ENCODE measurements at regions not wholly inside any gene's neighbourhood (a gene's known extent, or its start where the extent isn't known, plus 50 kb on each side); places are given as distances from the start of the nearest gene placed in this dataset.

DNA sequence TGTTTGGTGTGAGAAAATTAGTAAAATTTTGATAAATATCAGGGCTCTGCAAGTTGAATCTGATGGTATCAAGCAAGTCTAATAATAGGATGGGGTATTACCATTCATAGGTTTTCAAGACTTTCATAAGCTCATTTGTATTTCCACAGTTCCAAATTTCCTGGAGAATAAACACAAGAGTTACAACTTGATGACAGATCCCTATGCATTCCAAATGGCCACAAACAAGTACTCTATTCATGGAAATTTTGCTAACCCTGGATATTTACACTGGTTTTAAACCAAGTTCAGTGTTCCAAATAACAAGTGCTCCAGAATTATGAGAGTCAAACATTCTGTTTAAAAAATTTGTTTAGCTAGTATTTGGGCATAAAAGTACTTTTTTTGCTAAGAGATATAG, 75.0 kb upstream of the CNTN6 start:
- DNase-seq (ENCODE audit: low read depth), result no peak
- TF ChIP-seq, protein P1, sequence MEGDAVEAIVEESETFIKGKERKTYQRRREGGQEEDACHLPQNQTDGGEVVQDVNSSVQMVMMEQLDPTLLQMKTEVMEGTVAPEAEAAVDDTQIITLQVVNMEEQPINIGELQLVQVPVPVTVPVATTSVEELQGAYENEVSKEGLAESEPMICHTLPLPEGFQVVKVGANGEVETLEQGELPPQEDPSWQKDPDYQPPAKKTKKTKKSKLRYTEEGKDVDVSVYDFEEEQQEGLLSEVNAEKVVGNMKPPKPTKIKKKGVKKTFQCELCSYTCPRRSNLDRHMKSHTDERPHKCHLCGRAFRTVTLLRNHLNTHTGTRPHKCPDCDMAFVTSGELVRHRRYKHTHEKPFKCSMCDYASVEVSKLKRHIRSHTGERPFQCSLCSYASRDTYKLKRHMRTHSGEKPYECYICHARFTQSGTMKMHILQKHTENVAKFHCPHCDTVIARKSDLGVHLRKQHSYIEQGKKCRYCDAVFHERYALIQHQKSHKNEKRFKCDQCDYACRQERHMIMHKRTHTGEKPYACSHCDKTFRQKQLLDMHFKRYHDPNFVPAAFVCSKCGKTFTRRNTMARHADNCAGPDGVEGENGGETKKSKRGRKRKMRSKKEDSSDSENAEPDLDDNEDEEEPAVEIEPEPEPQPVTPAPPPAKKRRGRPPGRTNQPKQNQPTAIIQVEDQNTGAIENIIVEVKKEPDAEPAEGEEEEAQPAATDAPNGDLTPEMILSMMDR (conservative IDR thresholded peaks at IDR 0.05; ENCODE audit: low read depth, low read length), result no peak
- H3K4me3 ChIP-seq (ENCODE audit: low read length), result no peak overlapping the region

DNA sequence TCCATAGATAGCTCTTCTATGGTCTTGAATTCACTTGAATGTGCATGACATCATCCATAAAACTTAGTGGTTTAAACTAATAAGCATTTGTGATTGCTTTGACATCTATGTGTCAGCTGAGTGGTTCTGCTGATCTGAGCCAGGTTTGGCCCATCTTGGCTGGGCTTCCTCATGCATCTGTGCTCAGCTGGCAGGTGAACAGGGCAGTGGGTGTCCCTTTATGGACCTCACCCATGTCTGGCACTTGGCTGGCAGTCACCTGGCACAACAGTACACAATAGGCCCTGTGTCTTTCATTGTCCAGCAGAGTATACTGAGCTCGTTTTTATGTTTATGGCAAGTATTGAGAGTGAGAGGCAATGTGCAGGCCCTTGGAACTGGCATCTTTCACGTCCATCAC, 73.7 kb upstream of the CNTN6 start:
- DNase-seq (ENCODE audit: low read depth), result no peak
- TF ChIP-seq, protein P1 (conservative IDR thresholded peaks at IDR 0.05; ENCODE audit: low read depth, low read length), result no peak
- no peak overlapping the region for H3K4me3 ChIP-seq (ENCODE audit: low read length)

DNA sequence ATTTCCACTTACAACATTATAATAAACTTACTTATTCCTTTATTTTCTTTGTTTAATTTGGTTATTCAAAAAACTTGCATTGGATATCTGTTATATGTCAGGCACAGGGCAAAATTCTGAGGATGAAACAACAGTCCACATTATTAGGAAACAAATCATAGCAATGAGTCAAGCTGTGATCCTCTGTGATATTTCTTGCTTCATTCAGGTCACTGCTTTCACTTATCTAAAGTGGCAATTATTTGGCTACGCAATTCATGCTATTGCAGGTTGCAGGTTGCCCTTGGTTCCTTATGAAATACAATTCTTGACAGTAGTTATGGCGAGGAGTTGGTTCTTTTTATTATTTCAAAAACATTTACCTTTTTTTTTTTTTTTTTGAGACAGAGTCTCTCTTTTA, 66.4 kb upstream of the CNTN6 start:
- DNase-seq (ENCODE audit: low read depth), result no peak
- H3K4me3 ChIP-seq (ENCODE audit: low read length), result no peak overlapping the region
- TF ChIP-seq, protein P1 (conservative IDR thresholded peaks at IDR 0.05; ENCODE audit: low read depth, low read length), result no peak

- H3K4me3 ChIP-seq (ENCODE audit: low read length), result no peak overlapping the region
- DNase-seq (ENCODE audit: low read depth), result no peak
- TF ChIP-seq, protein P1 (conservative IDR thresholded peaks at IDR 0.05; ENCODE audit: low read depth, low read length), result no peak
These were observed 56.5 kb upstream of the CNTN6 start for GRCh38 chr3:1036207-1036826.

- no peak for DNase-seq (ENCODE audit: low read depth)
- TF ChIP-seq, protein P1 (conservative IDR thresholded peaks at IDR 0.05; ENCODE audit: low read depth, low read length), result no peak
- no peak overlapping the region for H3K4me3 ChIP-seq (ENCODE audit: low read length)
These were observed 55.2 kb upstream of the CNTN6 start for GRCh38 chr3:1037631-1038030.

Measured in retinal pigment epithelial cell (primary cell).